GM20000 (cell line): ENCODE measurements at regions not wholly inside any gene's neighbourhood (a gene's known extent, or its start where the extent isn't known, plus 50 kb on each side); places are given as distances from the start of the nearest gene placed in this dataset.

Experiments used
- DNase-seq: peaks from one replicate; pipeline ENCODE4 v3.0.0; 2012; ENCODE audit warnings: low spot score
- CTCF ChIP-seq: IDR thresholded peaks from 2 replicates; pipeline ENCODE4 v1.5.1; 2012; ENCODE audit warnings: mild to moderate bottlenecking, control low read depth; ENCODE audit errors: extremely low read depth, missing control alignments

GRCh38 chr16:16791051-16791450 is 412.1 kb downstream of the NPIPA7 start:
- TF ChIP-seq CTCF, result no peak
- no peak for DNase-seq

- no peak for DNase-seq
- TF ChIP-seq CTCF, result no peak
These were observed 418.3 kb downstream of the NPIPA7 start for GRCh38 chr16:16797239-16797638.

GRCh38 chr16:16798504-16798903 is 419.6 kb downstream of the NPIPA7 start:
- no peak for DNase-seq
- TF ChIP-seq CTCF, result no peak

- DNase-seq, result no peak
- TF ChIP-seq CTCF, result no peak
These were observed 426.9 kb downstream of the NPIPA7 start for GRCh38 chr16:16805809-16806208.

GRCh38 chr16:16815641-16816040 is 436.7 kb downstream of the NPIPA7 start:
- no peak for TF ChIP-seq CTCF
- DNase-seq, result no peak

GRCh38 chr16:16817196-16817595 is 438.3 kb downstream of the NPIPA7 start:
- DNase-seq, result no peak
- no peak for TF ChIP-seq CTCF

- no peak for DNase-seq
- no peak for TF ChIP-seq CTCF
These were observed 442.3 kb downstream of the NPIPA7 start for GRCh38 chr16:16821261-16821660.
